DND-41 (cell line): ENCODE measurements at regions not wholly inside any gene's neighbourhood (a gene's known extent, or its start where the extent isn't known, plus 50 kb on each side); places are given as distances from the start of the nearest gene placed in this dataset.

ENCODE experiments used
- ATAC-seq: fragments of 200-7000 bp; cut with Tn5 transposase; 3 replicates; pipeline ENCODE4 v1.9.1; 2021; ENCODE audit warnings: low read depth; ENCODE audit not compliant: insufficient read depth
- DNase-seq: peaks from one replicate; pipeline ENCODE4 v3.0.0-alpha.2; 2020
- H2AFZ ChIP-seq: 2 replicates; pipeline ENCODE4 v1.6.0; 2012; ENCODE audit warnings: low read depth, low read length
- H3K27ac ChIP-seq: 2 replicates; pipeline ENCODE4 v1.5.1; 2012; ENCODE audit warnings: low read length, inconsistent platforms
- H3K27me3 ChIP-seq: fragments of 200-600 bp; sonication (generic); 2 replicates; pipeline ENCODE4 v1.6.0; 2012; ENCODE audit warnings: low read length, mild to moderate bottlenecking, inconsistent platforms; ENCODE audit not compliant: insufficient read depth, poor library complexity
- H3K36me3 ChIP-seq: 2 replicates; pipeline ENCODE4 v1.5.1; 2012; ENCODE audit warnings: low read length, inconsistent platforms; ENCODE audit not compliant: insufficient read depth
- H3K4me1 ChIP-seq: 2 replicates; pipeline ENCODE4 v1.5.1; 2012; ENCODE audit warnings: mild to moderate bottlenecking, low read length; ENCODE audit not compliant: insufficient read depth
- H3K4me2 ChIP-seq: 2 replicates; pipeline ENCODE4 v1.6.0; 2012; ENCODE audit warnings: mild to moderate bottlenecking, moderate library complexity, low read length, inconsistent platforms; ENCODE audit not compliant: insufficient read depth
- H3K4me3 ChIP-seq, 2 experiments: fragments of 200-600 bp in 1 of 2; shearing (Covaris generic) in 1 of 2; 2 replicates each; pipeline ENCODE4 v1.5.1; 2012 to 2016; ENCODE audit warnings: inconsistent platforms in 2 of 2, low read length in 2 of 2, mild to moderate bottlenecking in 2 of 2, low read depth in 1 of 2, moderate library complexity in 1 of 2
- H3K79me2 ChIP-seq: 2 replicates; pipeline ENCODE4 v1.6.0; 2012; ENCODE audit warnings: low read length, inconsistent platforms; ENCODE audit not compliant: insufficient read depth
- H3K9ac ChIP-seq: 2 replicates; pipeline ENCODE4 v1.6.0; 2012; ENCODE audit warnings: low read depth, mild to moderate bottlenecking, inconsistent platforms, low read length, moderate library complexity
- H3K9me3 ChIP-seq: 2 replicates; pipeline ENCODE4 v1.5.1; 2012; ENCODE audit warnings: low read length, moderate library complexity, mild to moderate bottlenecking, inconsistent platforms; ENCODE audit not compliant: insufficient read depth, severe bottlenecking
- H4K20me1 ChIP-seq: 2 replicates; pipeline ENCODE4 v1.6.0; 2012; ENCODE audit warnings: low read length; ENCODE audit not compliant: insufficient read depth
- EZH2 ChIP-seq: IDR thresholded peaks from 3 replicates; pipeline ENCODE4 v1.6.1; 2012; ENCODE audit warnings: borderline replicate concordance, low read depth, mild to moderate bottlenecking, moderate library complexity, low read length, inconsistent platforms; ENCODE audit not compliant: severe bottlenecking
- TF ChIP-seq, protein P1 (sequence below): IDR thresholded peaks from 2 replicates; pipeline ENCODE4 v1.5.1; 2012; ENCODE audit warnings: borderline replicate concordance, low read length, moderate library complexity, mild to moderate bottlenecking; ENCODE audit not compliant: poor library complexity, severe bottlenecking; ENCODE audit errors: extremely low read depth

DNA sequence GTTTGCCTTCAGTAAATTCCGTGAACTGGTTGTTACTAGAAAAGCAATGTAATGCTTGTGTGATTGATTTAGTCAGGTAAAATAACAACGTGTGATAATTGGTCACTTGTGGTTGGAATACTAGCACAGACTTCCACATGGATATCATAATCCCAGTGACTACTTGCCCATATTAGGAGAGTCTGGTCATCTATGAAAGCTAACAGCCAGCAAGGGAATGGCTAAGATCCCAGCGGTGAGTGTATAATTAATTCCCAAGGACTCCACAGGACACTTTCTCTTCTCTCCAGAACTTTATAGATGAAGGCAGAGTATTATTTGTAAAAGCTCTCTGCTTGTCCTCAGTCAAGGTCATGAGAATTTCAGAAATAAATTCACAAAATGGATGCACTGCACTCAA lies 662.6 kb upstream of the TEX47 start:
- ATAC-seq: no peak
- Histone ChIP-seq H3K36me3 (no peaks in the 10 kb centered on the region), H3K4me2 (no peak overlapping the region), H3K27me3 (no peaks in the 10 kb centered on the region), H3K4me1 (no peaks in the 10 kb centered on the region), H3K79me2 (no peaks in the 10 kb centered on the region), H3K4me3 (no peak overlapping the region), H4K20me1 (no peaks in the 10 kb centered on the region), H3K9ac (no peak overlapping the region), H2AFZ (no peak overlapping the region), H3K9me3 (no peaks in the 10 kb centered on the region), H3K27ac (no peak overlapping the region)
- TF ChIP-seq, protein P1, sequence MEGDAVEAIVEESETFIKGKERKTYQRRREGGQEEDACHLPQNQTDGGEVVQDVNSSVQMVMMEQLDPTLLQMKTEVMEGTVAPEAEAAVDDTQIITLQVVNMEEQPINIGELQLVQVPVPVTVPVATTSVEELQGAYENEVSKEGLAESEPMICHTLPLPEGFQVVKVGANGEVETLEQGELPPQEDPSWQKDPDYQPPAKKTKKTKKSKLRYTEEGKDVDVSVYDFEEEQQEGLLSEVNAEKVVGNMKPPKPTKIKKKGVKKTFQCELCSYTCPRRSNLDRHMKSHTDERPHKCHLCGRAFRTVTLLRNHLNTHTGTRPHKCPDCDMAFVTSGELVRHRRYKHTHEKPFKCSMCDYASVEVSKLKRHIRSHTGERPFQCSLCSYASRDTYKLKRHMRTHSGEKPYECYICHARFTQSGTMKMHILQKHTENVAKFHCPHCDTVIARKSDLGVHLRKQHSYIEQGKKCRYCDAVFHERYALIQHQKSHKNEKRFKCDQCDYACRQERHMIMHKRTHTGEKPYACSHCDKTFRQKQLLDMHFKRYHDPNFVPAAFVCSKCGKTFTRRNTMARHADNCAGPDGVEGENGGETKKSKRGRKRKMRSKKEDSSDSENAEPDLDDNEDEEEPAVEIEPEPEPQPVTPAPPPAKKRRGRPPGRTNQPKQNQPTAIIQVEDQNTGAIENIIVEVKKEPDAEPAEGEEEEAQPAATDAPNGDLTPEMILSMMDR: no peak
- no peak for TF ChIP-seq EZH2
- DNase-seq: no peak

DNA sequence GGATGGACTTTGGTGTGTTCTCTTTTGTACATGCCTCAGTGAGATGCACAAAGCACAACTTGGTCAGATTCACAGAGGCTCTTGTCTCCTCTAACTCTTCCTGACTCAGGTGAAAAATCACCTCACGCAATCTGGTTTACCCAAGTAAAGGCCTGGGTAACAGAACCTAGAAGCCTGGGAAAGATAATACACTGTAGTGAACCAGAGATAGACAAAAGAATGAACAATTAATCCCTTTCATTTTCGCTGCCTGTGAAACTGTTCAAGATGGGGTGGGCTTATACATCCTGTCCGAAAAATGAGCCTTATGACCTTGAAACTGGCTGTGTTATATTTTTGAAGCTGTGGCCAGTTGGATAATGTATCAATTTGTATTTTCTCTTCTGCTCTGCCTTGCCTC lies 678.9 kb upstream of the TEX47 start:
- no peak overlapping the region; the same call in 1 of the 2 replicates for H2AFZ ChIP-seq
- DNase-seq: no peak
- H3K4me2 ChIP-seq: no peak overlapping the region
- TF ChIP-seq, protein P1: no peak
- TF ChIP-seq EZH2: no peak
- ATAC-seq: no peak
- no peaks in the 10 kb centered on the region for H3K79me2 ChIP-seq
- H3K9ac ChIP-seq: no peak overlapping the region
- H3K9me3 ChIP-seq: peaks cover 8% of the 10 kb centered on the region
- H4K20me1 ChIP-seq: no peaks in the 10 kb centered on the region
- H3K4me3 ChIP-seq: no peak overlapping the region
- no peak overlapping the region for H3K27ac ChIP-seq
- H3K27me3 ChIP-seq: no peaks in the 10 kb centered on the region
- H3K4me1 ChIP-seq: no peaks in the 10 kb centered on the region
- no peaks in the 10 kb centered on the region for H3K36me3 ChIP-seq

DNA sequence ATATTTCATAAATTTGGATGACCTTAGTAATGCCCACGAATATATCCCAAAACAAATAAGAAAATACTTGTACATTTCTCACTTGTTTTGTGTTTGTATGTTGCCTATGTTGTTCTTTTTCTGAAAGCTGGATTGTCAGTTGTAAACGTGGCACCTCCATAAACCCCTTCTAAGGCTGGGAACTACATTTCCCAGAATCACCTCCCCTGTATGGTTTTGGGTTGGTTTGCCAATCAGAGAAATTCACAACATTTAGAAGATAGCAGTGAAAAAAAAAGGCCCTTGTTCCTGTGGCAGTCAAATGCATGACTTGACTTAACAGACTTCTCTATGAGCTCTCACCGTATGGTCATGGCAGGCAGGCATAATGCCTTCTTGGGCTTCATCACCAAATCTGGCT lies 676.3 kb upstream of the STEAP1 start:
- H4K20me1 ChIP-seq: no peaks in the 10 kb centered on the region
- no peaks in the 10 kb centered on the region for H3K79me2 ChIP-seq
- TF ChIP-seq, protein P1: no peak
- no peak for TF ChIP-seq EZH2
- ATAC-seq: no peak
- H3K9me3 ChIP-seq: no peaks in the 10 kb centered on the region
- H3K4me2 ChIP-seq: no peak overlapping the region
- no peaks in the 10 kb centered on the region for H3K36me3 ChIP-seq
- DNase-seq: no peak
- H3K4me3 ChIP-seq: no peak overlapping the region
- H3K27me3 ChIP-seq: no peaks in the 10 kb centered on the region
- no peak overlapping the region for H3K27ac ChIP-seq
- no peak overlapping the region for H3K9ac ChIP-seq
- H2AFZ ChIP-seq: no peak overlapping the region
- H3K4me1 ChIP-seq: no peaks in the 10 kb centered on the region

DNA sequence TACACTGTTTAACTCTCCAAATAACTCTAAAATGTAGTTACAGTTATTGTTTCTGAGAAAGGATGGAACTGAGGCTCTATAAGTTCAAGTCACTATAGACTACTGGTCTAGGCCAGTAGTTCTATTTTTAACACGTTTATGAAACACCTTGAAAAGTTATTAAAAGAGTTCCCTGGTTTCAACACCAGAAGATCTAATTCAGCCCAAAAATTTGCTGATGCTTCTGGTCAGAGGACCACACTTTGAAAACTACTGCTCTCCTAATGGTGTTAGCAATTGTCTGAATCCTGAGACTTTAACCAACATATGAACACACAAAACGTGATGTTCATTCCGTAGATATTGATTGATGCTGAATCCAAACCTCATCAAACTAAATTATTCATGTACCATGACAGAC lies 658.6 kb upstream of the STEAP1 start:
- Histone ChIP-seq H3K27me3 (no peaks in the 10 kb centered on the region), H2AFZ (no peak overlapping the region), H3K4me3 (no peak overlapping the region), H3K9me3 (no peaks in the 10 kb centered on the region), H3K4me2 (no peak overlapping the region), H3K27ac (no peak overlapping the region), H3K9ac (no peak overlapping the region), H3K79me2 (no peaks in the 10 kb centered on the region), H3K4me1 (no peaks in the 10 kb centered on the region), H4K20me1 (no peaks in the 10 kb centered on the region), H3K36me3 (no peaks in the 10 kb centered on the region)
- no peak for DNase-seq
- ATAC-seq: no peak
- TF ChIP-seq EZH2: no peak
- TF ChIP-seq, protein P1: no peak
